GM18873 (cell line): ENCODE measurements at regions not wholly inside any gene's neighbourhood (a gene's known extent, or its start where the extent isn't known, plus 50 kb on each side); places are given as distances from the start of the nearest gene placed in this dataset.

Experiments used
- ATAC-seq: cut with Tn5 transposase; IDR thresholded peaks from one replicate; pipeline ENCODE4 v1.9.1; 2021; ENCODE audit warnings: mild to moderate bottlenecking, moderate library complexity, moderate number of reproducible peaks; ENCODE audit not compliant: unreplicated experiment, low FRiP score

DNA sequence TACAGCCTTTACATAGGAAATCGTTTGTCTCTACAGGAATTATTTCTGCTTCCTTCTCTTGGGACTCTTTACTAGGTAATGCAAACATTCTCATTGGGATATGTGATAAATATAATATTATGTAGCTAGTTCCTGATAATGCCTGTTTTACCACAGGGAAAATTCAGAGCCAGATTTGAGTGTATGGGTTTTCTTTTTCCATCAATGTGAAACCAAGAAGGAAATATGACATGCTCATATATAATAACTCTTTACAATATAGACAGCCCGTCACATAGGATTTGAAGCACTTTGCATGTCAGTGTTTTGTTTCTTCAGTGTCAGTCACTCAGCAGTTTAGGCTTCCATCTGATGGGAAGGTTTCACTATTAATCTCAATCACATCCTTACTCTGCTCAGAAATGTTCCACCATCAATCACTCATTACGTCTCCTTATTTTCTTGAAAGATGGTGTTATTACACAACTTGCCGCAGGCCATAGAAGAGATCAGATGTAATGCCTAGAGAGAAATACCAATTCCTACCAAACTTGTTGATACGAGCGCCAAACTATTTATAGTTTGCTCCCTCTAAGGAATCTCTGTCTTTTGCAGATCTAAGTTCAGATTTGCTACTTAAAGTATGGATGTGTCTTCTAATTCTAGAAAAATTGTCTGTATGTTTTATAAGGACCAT lies 314.8 kb downstream of the DIPK2A start:
- ATAC-seq = no peak

DNA sequence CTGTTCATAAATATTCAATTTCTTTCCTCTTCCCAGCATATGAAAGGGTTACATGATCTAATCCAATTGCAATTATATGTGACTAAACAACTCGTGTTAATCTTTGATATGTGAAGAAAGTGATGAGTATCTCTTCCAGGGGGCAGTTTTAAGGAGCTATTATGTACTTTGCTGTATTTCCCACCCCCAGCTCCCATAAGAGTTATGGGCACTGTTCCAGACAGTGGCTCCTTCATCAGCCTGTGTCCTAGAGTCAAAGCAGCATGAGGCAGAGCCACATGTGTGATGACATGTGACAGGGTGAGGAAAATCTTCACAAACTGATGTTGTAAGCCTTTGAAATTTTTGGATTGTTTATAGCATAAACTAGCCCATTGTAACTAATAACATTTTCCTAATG lies 315.4 kb downstream of the DIPK2A start:
- no peak for ATAC-seq

DNA sequence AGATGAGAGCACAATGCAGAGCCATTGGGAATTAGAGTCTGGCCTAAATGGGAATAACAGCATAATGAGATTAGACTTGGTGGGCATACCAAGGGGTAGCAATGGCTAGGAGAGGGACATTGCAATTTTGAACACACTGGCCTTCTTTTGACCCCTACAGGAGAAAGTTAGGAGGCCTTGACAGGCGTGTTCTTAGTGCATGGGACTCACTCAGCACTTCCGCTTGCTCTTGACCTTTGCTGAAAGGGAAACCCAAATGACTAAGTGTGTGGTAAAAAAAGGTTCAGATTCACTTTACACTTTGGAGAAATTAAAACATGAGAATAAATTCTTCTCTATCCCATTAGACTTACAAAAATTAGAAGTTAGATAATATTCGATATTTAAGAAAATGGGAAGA lies 317.4 kb downstream of the DIPK2A start:
- no peak for ATAC-seq

DNA sequence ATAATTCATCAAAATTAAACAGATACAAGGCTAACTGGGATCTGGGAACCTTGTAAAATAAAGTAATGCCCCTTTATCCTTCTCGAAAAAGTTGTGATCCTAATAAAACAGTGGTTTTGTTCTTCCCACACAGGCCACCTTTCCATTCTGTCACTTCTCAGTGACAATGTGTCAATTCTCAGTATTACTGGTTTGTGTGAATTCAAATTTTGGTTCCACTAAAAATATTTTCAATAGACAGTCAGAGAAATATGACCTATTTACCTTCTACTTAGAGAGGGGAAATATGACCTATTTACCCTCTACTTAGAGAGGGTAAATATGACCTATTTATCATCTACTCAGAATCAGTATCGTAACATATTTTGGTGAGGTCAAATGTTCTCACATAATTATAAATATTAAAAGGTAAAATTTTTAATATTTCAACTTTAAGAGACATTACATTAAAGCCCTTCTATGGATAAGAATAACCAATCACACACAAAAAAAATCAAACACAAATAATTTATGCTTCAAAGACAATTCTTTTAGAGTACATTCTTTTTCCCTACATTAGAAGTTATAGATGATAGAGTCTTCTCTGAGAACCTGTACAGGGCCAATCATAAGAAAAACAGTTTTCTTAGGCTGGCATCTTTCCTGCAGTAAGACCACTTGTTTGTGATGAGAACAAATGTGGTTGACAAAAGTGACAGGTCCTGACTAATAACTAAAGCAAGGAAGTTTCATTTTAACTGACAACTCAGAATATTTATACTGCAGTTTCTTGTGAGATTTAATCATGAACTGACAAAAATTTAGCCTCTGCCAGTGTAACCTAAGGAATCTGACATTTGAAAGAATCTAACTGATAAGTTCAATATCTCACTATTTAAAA lies 323.3 kb downstream of the DIPK2A start:
- peak; percentile 90 for ATAC-seq

DNA sequence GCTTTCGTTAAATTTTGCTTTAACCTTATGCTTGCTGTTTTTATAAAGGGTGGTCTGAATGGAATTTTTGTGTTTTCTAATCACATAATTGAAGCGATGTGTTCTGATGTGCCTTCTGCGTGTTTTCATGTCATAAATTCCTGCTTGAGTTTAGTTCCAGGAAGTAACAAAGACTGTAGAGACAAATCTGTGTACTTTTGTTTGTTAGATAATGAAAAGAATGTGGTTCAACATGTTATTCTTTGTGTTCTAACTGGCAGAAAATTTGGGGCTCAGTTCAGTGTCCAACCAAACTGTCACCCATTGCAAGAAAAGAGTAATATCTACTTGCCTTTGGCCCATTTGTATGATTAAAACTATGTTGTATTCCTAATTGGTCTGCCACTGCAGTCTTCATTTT lies 324.0 kb downstream of the DIPK2A start:
- no peak for ATAC-seq

DNA sequence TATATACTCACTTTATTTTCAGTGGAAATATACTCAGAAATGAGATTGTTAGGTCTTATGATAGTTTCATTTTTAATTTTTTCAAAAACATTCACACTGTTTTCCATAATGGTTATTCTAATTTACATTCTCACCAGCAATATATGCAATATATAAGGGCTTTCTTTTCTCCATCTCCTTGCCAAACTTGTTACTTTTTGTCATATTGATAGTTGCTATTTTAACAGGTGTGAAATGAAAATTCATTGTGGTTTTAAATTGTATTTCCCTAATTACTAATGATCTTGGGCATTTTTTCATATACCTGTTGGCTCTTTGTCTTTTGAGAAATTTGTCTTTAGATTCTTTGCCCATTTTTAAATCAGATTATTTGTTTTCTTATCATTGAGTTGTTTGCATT lies 325.2 kb downstream of the DIPK2A start:
- ATAC-seq = no peak

DNA sequence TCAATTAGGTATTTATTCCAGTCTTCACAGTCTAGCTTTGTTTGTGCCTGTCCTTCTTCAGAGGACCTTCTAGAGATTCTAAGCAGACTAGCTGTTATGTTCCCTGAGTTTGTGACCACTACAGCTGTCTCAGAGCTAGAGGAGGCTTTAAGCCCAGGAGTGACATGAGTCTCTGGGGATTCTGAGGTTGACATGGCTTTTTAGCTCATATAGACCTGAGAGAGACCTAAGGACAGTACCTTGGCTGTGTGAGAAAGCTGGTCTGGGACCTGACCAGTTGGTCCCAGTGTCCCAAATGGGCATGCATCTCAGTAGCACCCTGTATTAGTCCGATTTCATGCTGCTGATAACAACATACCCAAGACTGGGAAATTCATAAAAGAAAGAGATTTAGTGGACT lies 330.2 kb downstream of the DIPK2A start:
- no peak for ATAC-seq

DNA sequence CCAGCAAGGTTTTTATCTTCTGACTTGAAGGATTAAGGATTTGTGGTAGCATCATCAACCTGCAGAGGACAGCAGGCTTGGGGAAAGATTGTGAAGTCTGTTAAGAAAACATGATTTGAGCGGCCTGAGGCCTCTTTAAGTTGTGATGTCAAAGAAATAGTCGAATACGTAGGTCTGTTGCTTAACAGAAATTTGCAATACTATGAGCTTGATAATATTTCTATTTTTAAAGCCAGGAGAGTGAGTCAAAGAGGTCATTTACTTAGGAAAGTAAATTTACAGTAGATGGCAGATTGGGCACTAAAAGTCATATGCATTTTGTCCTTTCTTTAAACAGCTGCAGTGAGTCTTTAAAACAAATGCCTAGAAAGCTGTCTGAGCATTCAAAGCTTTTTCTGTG lies 336.3 kb downstream of the DIPK2A start:
- no peak for ATAC-seq

DNA sequence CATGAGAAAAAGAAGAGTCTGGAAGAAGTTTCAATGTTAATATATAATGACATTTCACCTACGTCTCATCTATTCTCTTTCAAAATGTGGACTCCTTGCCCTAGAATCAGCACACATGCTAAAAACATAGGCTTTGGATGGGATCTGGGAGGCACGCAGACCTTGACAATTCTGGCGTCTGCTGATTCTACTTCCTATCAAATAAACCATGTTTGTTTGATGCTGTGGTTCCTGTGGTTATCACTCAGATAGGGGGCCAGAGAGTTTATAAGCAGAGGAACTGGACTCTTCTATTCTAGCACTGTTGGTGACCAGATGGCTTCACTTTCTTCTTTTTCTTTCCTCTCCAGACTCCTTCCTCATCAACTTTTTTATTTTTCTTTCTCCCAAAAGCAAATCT lies 336.8 kb downstream of the DIPK2A start:
- no peak for ATAC-seq

DNA sequence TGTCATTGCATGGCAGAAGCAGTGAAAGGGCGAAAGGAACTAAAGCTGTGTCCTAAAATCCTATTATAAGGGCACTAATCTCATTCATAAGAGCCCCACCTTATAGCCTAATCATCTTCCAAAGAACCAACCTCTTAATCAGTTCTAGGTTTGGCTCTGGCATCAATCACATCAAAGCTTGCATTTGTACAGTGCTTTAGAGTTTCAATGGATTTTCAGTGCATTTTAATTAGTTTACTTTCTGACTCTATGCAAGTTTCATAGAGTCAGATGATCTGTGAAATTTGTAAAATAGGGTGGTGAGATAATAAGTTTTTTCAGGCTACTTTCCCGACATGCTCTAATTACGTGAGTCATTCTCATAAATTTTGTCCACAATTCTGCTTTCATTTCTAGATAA lies 341.1 kb downstream of the DIPK2A start:
- no peak for ATAC-seq

DNA sequence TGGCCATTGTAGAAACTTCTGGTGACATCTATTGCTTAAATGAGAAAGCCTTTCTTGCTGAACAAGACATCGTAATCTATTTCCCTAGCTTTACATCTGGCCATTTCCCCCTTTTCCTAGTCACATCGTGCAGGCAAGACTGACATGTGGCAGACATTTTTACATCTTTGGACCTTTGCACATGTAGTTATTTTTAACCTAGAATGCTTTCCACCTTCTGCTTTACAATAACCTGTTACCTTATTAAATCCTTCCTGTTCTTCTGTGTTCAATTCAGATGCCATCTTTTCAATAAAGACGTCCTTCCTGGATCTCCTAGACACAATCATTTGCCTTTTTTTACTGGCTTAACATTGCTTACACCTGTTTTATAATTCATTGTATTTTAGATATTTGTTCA lies 343.3 kb downstream of the DIPK2A start:
- no peak for ATAC-seq

DNA sequence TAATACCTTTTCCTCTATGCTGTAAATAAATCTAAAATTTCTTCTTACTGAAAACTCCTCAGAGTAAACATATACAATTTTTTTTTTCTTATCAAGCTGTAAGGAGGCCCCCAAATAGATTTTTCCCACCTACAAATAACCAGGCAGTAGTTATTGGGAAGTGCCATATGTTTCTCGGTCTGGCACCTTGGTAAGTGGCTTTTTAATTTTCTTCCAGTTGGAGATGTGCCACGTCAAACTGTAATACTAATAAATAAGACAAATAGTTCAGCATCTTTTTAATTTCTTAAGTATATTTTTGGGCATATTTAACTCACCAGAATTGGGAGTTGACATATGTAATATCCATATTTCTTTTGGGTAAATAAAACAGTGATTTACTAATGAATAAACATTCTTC lies 346.3 kb downstream of the DIPK2A start:
- ATAC-seq = no peak

DNA sequence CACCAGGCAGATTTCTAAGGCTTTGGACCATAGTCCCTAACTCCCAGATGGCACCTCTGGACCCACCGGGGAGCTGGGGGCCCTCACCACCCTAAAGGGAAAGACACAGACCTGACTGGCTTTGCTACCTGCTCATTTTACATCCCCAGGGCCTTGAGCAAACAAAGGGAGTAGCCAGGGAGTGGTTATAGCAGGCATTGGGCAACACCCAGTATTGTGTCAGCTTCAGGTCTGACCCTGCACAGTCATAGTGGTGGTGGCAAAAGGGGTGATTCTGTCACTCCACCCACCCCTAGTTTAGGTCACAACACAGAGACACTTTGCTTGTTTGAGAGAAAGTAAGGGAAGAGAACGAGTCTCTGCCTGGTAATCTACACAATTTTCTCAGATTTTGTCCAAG lies 352.5 kb downstream of the DIPK2A start:
- no peak for ATAC-seq

DNA sequence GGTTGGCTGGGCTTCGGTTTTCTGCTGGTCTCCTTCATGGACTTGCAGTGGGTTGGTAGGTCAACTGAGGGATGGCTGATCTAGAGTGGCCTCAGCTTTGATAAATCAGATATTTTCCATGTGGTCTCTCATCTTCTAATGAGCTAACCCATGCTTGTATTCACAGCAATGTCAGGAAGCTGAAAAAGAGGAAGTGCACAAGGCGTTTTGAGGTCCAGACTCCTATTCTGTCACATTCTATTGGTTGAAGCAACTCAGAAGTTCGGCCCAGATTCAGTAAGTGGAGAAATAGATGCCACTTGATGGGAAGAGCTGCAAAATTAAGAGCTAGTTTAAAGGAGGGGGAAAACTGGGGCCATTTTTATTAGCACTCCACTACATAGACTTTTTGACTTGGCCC lies 361.2 kb downstream of the DIPK2A start:
- ATAC-seq = no peak

DNA sequence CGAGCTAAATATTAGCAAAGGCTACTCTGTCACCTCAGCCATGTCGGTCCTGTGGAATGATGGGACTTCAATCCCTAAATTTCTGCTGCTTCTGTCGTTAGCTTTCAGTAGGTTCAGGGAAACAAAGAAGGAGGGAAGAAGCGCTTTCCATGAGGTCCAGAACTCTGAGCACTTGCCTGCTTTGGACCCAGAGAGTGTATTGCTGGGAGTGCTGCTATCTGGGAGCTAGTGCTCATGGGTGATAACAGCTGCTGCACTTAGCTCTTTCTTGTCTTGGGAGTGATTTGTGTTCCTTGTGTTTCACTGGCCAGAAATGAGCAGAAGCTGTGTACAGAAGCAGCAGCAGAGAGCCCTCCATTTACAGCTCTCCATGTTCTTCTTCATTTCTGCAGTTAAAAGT lies 369.8 kb downstream of the DIPK2A start:
- ATAC-seq = no peak

DNA sequence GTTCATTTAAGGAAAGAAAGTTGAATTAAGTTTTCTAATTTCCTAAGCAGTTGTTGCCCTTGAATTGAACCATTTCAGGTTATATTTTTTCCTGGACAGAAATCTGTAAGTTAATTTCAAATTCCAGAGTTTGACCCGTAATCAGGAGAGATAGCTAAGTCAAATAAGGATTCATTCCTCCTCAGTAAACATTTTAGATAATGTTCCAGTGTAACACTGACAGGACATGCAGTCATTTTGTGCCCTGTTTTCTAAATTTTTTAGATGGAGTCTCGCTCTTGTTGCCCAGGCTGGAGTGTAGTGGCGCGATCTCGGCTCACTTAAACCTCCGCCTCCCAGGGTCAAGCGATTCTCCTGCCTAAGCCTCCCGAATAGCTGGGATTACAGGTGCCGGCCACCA lies 371.7 kb downstream of the DIPK2A start:
- ATAC-seq = no peak

DNA sequence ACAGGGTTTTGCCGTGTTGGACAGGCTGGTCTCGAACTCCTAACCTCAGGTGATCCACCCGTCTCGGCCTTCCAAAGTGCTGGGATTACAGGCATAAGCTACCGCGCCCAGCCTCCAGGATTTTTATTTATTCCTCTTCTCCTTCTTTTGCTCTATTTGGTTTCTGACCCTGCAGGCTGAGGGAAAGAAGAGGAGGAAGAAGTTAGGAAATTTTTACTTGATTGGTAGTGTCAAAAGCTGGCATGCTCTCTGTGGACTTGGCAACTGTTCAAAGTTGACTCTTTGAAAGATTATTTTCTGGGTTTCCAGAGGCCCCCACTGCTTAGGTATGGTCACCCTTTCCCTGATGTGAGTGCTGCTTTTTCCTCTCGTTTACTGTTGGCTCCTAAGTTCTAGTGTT lies 372.2 kb downstream of the DIPK2A start:
- no peak for ATAC-seq

DNA sequence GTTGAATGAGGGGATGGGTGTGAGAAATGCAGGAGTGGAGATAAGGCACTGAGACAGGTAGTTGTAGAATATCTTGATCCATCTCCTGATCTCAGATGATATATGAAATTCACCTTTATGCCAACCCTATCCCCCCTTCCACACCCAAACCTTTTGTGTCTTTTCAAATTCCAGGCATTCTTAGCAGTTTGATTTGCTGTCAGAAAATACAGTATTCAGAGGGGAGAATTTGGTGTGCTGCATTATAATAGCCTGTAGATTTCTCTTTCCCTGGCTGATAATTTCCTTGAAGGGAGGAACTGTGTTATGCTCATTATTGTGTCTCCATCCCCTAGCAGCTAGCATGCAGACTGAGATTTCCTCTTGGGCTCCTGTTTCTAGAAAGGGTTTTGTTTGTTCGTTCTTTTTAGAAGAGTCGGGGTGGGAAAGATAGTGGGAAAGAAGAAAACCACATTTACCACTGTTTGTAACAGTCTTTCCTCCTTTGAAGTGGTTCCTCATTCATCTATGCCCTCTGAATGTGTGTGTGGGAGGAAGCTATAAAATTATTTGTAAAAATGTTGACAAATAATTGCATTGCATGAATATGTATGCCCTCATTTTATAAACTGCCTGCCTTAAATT lies 373.4 kb downstream of the DIPK2A start:
- ATAC-seq = no peak

DNA sequence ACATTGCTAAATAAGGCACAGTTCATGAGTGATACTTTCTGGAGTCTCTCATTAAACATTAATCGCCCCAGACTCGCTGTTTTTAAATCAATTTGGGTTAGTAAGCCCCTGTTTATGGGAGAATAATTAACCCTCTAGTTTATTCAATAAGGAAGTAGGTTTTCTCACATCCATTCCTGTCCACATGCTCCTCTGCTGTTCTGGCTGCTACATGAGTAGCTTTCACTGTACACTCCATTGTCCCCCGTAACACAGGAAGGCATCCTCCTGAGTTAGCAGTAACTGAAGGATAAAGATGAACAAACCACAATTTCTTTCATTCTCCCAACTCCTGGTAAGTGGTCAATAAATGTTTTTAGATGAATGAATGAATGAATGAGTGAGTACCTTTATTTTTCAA lies 378.5 kb downstream of the DIPK2A start:
- ATAC-seq = no peak

DNA sequence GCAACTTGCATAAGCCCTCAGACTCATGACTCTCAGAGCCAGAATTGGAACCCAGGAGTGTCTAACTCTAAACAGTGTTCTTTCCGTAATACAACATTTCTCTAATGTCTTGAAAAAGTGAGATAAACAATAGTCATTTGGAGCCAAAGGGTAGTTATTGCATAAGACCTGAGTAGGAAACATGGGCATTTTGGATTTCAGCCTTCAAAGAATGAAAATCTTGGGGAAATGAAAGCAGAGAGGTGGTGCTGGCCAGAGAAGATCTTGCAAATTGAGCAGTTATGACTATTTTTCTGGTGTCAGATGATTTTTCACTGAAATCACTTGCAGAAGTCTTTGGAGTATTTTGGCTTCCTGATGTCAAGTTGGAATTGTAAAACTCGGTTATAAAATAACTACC lies 379.4 kb downstream of the DIPK2A start:
- ATAC-seq = no peak

DNA sequence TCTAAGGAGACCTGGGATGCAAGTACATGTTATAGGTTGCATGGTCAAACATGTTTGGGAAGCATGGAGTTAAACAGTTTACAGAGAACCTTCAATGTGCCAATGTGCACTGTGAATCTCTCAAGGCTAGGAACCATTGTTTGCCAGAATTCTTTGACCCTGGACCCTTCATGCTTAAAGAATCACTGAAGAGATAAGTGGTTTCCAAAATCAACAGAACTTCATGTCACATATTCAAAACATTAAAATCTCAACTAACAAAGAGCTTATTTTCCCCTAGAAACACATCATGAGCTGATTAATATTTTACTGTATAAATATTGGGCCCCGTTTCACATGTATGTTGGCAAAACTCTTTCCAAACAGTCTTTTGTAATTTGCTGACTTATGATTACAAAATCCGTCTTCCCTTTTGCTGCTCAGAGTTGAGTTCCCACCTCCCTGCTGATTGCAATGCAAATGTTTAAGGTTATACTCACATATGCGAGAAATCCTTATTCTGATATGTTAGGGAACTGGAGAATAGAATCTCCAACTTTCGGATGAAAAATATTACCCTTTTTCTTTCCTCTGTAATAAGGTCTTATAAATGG lies 380.2 kb downstream of the DIPK2A start:
- ATAC-seq = no peak
